HG03108 (cell line): ENCODE measurements at regions not wholly inside any gene's neighbourhood (a gene's known extent, or its start where the extent isn't known, plus 50 kb on each side); places are given as distances from the start of the nearest gene placed in this dataset.
A peak's percentile ranks its signal among the peaks of the same experiment; 100 is the strongest.
"Not testable (repeated sequence)": the region's sequence is repeated elsewhere in the genome, so short reads cannot be mapped to it uniquely, and the experiment has no call there.

Experiments used
- ATAC-seq: cut with Tn5 transposase; IDR thresholded peaks from one replicate; pipeline ENCODE4 v1.9.1; 2021; ENCODE audit warnings: moderate library complexity; ENCODE audit not compliant: unreplicated experiment

- ATAC-seq: no peak
Observed at GRCh38 chr5:17398866-17399835, 98.9 kb upstream of the TAF11L2 start.

GRCh38 chr5:17399931-17400330, 98.1 kb upstream of the TAF11L2 start:
- ATAC-seq: no peak

- no peak for ATAC-seq
Observed at GRCh38 chr5:17400724-17401469, 97.1 kb upstream of the TAF11L2 start.

- ATAC-seq: no peak
Observed at GRCh38 chr5:17401470-17402288, 96.4 kb upstream of the TAF11L2 start.

GRCh38 chr5:17402289-17403121, 95.5 kb upstream of the TAF11L2 start:
- ATAC-seq: no peak

GRCh38 chr5:17403695-17404490, 94.1 kb upstream of the TAF11L2 start:
- ATAC-seq: no peak

- ATAC-seq: no peak
Observed at GRCh38 chr5:17405976-17406375, 92.1 kb upstream of the TAF11L2 start.

- no peak for ATAC-seq
Observed at GRCh38 chr5:17406423-17406838, 91.6 kb upstream of the TAF11L2 start.

- ATAC-seq: no peak
Observed at GRCh38 chr5:17411436-17412402, 86.3 kb upstream of the TAF11L2 start.

GRCh38 chr5:17412760-17413671, 85.0 kb upstream of the TAF11L2 start:
- ATAC-seq: no peak

GRCh38 chr5:17413691-17414090, 84.3 kb upstream of the TAF11L2 start:
- ATAC-seq: no peak

- ATAC-seq: no peak
Observed at GRCh38 chr5:17415321-17415758, 82.7 kb upstream of the TAF11L2 start.

GRCh38 chr5:17416374-17416773, 81.7 kb upstream of the TAF11L2 start:
- not testable (repeated sequence) for ATAC-seq

- no peak for ATAC-seq
Observed at GRCh38 chr5:17424674-17425073, 73.4 kb upstream of the TAF11L2 start.

GRCh38 chr5:17425385-17426070, 72.5 kb upstream of the TAF11L2 start:
- ATAC-seq: no peak

- peak; percentile 77 for ATAC-seq
Observed at GRCh38 chr5:17426104-17426749, 71.8 kb upstream of the TAF11L2 start.
